Calu3 (cell line): ENCODE measurements at regions not wholly inside any gene's neighbourhood (a gene's known extent, or its start where the extent isn't known, plus 50 kb on each side); places are given as distances from the start of the nearest gene placed in this dataset.

Experiments used
- BruUV-seq: library from RNA; stranded (reverse); fragments of 400-500 nt; replicated peaks from 2 replicates; lab custom pipeline; 2021; lab: Mats Ljungman, UMichigan
- CTCF ChIA-PET: fragments of 300-600 bp; sonication (Branson Sonifier 250); formaldehyde crosslinking; loops from one replicate; lab custom pipeline; 2022; ENCODE audit warnings: antibody characterized with exemption; lab: Charles Lee
- DNase-seq: peaks from one replicate; pipeline ENCODE4 v3.0.0; 2022
- H3K27ac Mint-ChIP-seq: one replicate; pipeline ENCODE4 v1.8.0; 2022; ENCODE audit warnings: mixed read lengths; ENCODE audit not compliant: unreplicated experiment
- H3K27me3 Mint-ChIP-seq: one replicate; pipeline ENCODE4 v1.8.0; 2022; ENCODE audit warnings: mixed read lengths; ENCODE audit not compliant: unreplicated experiment
- H3K36me3 Mint-ChIP-seq: one replicate; pipeline ENCODE4 v1.8.0; 2022; ENCODE audit warnings: mild to moderate bottlenecking, moderate library complexity, mixed read lengths; ENCODE audit not compliant: insufficient read depth, unreplicated experiment
- H3K4me1 Mint-ChIP-seq: one replicate; pipeline ENCODE4 v1.8.0; 2022; ENCODE audit warnings: mild to moderate bottlenecking, low read depth, mixed read lengths; ENCODE audit not compliant: unreplicated experiment
- H3K4me3 Mint-ChIP-seq: one replicate; pipeline ENCODE4 v1.8.0; 2022; ENCODE audit warnings: mild to moderate bottlenecking, low read depth, moderate library complexity, mixed read lengths; ENCODE audit not compliant: unreplicated experiment
- H3K9me3 Mint-ChIP-seq: one replicate; pipeline ENCODE4 v1.8.0; 2022; ENCODE audit warnings: low read depth, mixed read lengths; ENCODE audit not compliant: unreplicated experiment
- CTCF ChIP-seq: fragments of 200-600 bp; IDR thresholded peaks from one replicate; pipeline ENCODE4 v1.8.0; 2022; ENCODE audit warnings: antibody characterized with exemption; ENCODE audit not compliant: unreplicated experiment
- intact Hi-C: fragments of 100-400 bp; cut with micrococcal nuclease; formaldehyde crosslinking; loops from one replicate; pipeline ENCODE4 v1.10.0; 2022; ENCODE audit not compliant: unreplicated experiment

- TF ChIP-seq CTCF: no peak
- no peak overlapping the region for H3K27ac Mint-ChIP-seq
- intact Hi-C loops: no loop called here
- no peaks in the 10 kb centered on the region for H3K9me3 Mint-ChIP-seq
- CTCF ChIA-PET: interaction anchor here (0.9 kb wide), 1 partner anchor 9 kb away, joined by 4 read pairs; no protein-coding TSS in a partner anchor
- BruUV-seq: no TSS peak
- H3K4me1 Mint-ChIP-seq: peaks cover 14% of the 10 kb centered on the region
- H3K27me3 Mint-ChIP-seq: no peaks in the 10 kb centered on the region
- no peak for DNase-seq
- no peak overlapping the region for H3K4me3 Mint-ChIP-seq
- H3K36me3 Mint-ChIP-seq: no peaks in the 10 kb centered on the region
Measured at GRCh38 chr5:159864885-159865691, 51.2 kb upstream of the ADRA1B start.

- no TSS peak for BruUV-seq
- H3K36me3 Mint-ChIP-seq: no peaks in the 10 kb centered on the region
- TF ChIP-seq CTCF: no peak
- CTCF ChIA-PET: interaction anchor here (0.6 kb wide), 1 partner anchor 446 kb away, joined by 3 read pairs; the partner anchor contains the start of gene CCNJL
- H3K27ac Mint-ChIP-seq: no peak overlapping the region
- peaks cover 14% of the 10 kb centered on the region for H3K4me1 Mint-ChIP-seq
- H3K27me3 Mint-ChIP-seq: no peaks in the 10 kb centered on the region
- no peak for DNase-seq
- intact Hi-C loops: no loop called here
- H3K4me3 Mint-ChIP-seq: no peak overlapping the region
- H3K9me3 Mint-ChIP-seq: no peaks in the 10 kb centered on the region
Measured at GRCh38 chr5:159866093-159866492, 50.2 kb upstream of the ADRA1B start.
